ENCODE measurements at regions not wholly inside any gene's neighbourhood (a gene's known extent, or its start where the extent isn't known, plus 50 kb on each side); places are given as distances from the start of the nearest gene placed in this dataset.

GRCh38 chr2:220441404-220441803 is 814.0 kb downstream of the SLC4A3 start:
- no peak for TF ChIP-seq CTCF (conservative IDR thresholded peaks at IDR 0.05; ENCODE audit: low read depth, low read length)
- H3K4me3 ChIP-seq (ENCODE audit: low read length) = no peak overlapping the region
- no peak for DNase-seq (ENCODE audit: low read depth)

- TF ChIP-seq CTCF (conservative IDR thresholded peaks at IDR 0.05; ENCODE audit: low read depth, low read length) = no peak
- H3K4me3 ChIP-seq (ENCODE audit: low read length) = no peak overlapping the region
- no peak for DNase-seq (ENCODE audit: low read depth)
Observed at GRCh38 chr2:220442012-220442411, 814.6 kb downstream of the SLC4A3 start.

DNA sequence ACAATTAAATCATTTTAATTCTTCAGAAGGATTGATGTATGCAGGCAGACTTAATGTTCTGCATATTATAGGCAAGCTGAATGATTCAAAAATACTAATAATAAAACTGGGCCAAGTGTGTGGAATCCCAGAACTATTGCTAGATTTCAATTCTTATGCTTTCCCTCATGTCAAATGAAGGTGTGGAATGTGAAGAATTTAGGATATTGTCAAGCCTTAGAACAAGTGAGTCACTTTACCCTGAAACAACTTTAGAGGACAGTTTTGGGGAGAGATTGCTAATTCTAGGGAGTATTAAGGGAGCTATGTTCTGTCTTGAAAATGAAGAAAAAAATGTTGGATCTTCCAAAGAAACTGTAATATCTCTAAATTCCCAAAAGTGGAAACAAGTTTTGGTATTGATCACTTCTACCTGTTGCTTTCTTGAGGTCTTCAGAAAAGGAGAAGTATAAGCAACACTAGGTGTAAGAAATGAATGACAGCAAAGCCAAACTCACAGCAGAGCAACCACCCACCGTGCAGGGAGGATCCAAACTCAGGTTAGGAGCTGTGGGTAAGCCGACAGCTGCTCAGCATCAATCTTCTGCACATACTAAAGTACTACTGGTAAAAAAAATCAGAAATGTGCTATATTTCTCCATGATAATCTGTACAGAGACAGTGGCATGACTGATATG is 818.1 kb downstream of the SLC4A3 start:
- H3K4me3 ChIP-seq (ENCODE audit: low read length) = no peak overlapping the region
- no peak for DNase-seq (ENCODE audit: low read depth)
- TF ChIP-seq CTCF (conservative IDR thresholded peaks at IDR 0.05; ENCODE audit: low read depth, low read length) = no peak

GRCh38 chr2:220446106-220446712 is 818.8 kb downstream of the SLC4A3 start:
- TF ChIP-seq CTCF (conservative IDR thresholded peaks at IDR 0.05; ENCODE audit: low read depth, low read length) = no peak
- no peak overlapping the region for H3K4me3 ChIP-seq (ENCODE audit: low read length)
- no peak for DNase-seq (ENCODE audit: low read depth)

GRCh38 chr2:220450846-220451245 is 823.4 kb downstream of the SLC4A3 start:
- TF ChIP-seq CTCF (conservative IDR thresholded peaks at IDR 0.05; ENCODE audit: low read depth, low read length) = no peak
- no peak overlapping the region for H3K4me3 ChIP-seq (ENCODE audit: low read length)
- DNase-seq (ENCODE audit: low read depth) = no peak

- H3K4me3 ChIP-seq (ENCODE audit: low read length) = no peak overlapping the region
- TF ChIP-seq CTCF (conservative IDR thresholded peaks at IDR 0.05; ENCODE audit: low read depth, low read length) = no peak
- no peak for DNase-seq (ENCODE audit: low read depth)
Observed at GRCh38 chr2:220451438-220451837, 824.0 kb downstream of the SLC4A3 start.

- DNase-seq (ENCODE audit: low read depth) = no peak
- H3K4me3 ChIP-seq (ENCODE audit: low read length) = no peak overlapping the region
- no peak for TF ChIP-seq CTCF (conservative IDR thresholded peaks at IDR 0.05; ENCODE audit: low read depth, low read length)
Observed at GRCh38 chr2:220452561-220452960, 825.1 kb downstream of the SLC4A3 start.
